GM12874 (cell line): ENCODE measurements at regions not wholly inside any gene's neighbourhood (a gene's known extent, or its start where the extent isn't known, plus 50 kb on each side); places are given as distances from the start of the nearest gene placed in this dataset.

ENCODE experiments used
- CTCF ChIP-seq: IDR thresholded peaks from 2 replicates; pipeline ENCODE4 v1.5.1; 2011; ENCODE audit warnings: low read depth, mild to moderate bottlenecking, control low read depth, low read length, moderate library complexity; ENCODE audit not compliant: insufficient read depth

- TF ChIP-seq CTCF = no peak
Observed at GRCh38 chr1:204813522-204813921, 57.1 kb upstream of the NFASC start.

- TF ChIP-seq CTCF = no peak
Observed at GRCh38 chr1:204814166-204814884, 56.3 kb upstream of the NFASC start.

- TF ChIP-seq CTCF = no peak
Observed at GRCh38 chr1:204817341-204817740, 53.3 kb upstream of the NFASC start.

- TF ChIP-seq CTCF = no peak
Observed at GRCh38 chr1:204818998-204819397, 51.7 kb upstream of the NFASC start.

GRCh38 chr1:204819495-204819894, 51.2 kb upstream of the NFASC start:
- TF ChIP-seq CTCF = no peak
